ELR (cell line): ENCODE measurements at regions not wholly inside any gene's neighbourhood (a gene's known extent, or its start where the extent isn't known, plus 50 kb on each side); places are given as distances from the start of the nearest gene placed in this dataset.
"Not testable (repeated sequence)": the region's sequence is repeated elsewhere in the genome, so short reads cannot be mapped to it uniquely, and the experiment has no call there.

ENCODE experiments used
- DNase-seq: peaks from one replicate; pipeline ENCODE4 v3.0.0-alpha.2; 2015; ENCODE audit warnings: low read depth

- peak; percentile 28 for DNase-seq
These were observed 591.6 kb downstream of the DSC3 start for GRCh38 chr18:30450927-30451326.

- no peak for DNase-seq
These were observed 595.9 kb downstream of the DSC3 start for GRCh38 chr18:30446605-30447004.

GRCh38 chr18:30444544-30444943 is 598.0 kb downstream of the DSC3 start:
- no peak for DNase-seq

DNA sequence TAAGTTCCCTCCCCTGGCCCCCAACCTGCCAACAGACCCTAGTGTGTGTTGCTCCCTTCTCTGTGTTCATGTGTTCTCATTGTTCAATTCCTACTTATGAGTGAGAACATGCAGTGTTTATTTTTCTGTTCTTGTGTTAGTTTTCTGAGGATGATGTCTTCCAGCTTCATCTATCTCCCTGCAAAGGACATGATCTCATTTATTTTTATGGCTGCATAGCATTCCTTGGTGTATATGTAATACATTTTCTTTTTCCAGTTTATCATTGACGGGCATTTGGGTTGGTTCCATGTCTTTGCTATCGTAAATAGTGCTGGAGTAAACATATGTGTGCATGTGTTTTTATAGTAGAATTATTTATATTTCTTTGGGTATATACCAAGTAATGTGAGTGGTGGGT is 602.2 kb downstream of the DSC3 start:
- peak; percentile 39 for DNase-seq

DNA sequence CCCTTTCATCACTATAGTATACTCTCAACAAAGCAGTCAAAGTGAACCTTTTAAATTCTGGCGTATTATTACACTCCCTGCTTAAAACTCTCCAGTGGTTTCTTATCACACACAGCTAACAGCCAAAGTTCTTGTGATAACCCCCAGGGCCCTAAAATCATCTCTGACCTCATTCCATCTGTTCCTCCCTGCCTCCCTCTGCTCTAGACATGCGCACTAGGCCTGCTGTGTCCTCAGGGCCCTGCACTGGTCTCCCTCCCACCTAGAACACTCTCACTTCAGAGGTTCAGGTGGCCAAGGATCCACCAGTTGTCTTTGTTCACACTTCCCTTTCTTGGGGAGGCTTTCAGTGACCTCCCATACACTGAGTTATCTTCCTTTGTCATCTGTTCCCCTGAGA is 603.4 kb downstream of the DSC3 start:
- DNase-seq, result no peak

- no peak for DNase-seq
These were observed 610.2 kb downstream of the DSC3 start for GRCh38 chr18:30432349-30432748.

DNA sequence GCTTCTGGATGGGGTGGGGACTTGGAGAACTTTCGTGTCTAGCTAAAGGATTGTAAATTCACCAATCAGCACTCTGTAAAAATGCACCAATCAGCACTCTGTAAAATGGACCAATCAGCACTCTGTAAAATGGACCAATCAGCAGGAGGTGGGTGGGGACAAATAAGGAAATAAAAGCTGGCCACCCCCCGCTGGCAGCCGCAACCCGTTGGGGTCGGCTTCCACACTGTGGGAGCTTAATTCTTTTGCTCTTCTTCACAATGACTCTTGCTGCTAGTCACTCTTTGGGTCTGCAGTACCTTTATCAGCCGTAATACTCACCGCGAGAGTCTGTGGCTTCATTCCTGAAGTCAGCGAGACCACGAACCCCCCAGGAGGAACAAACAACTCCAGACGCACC is 623.1 kb downstream of the DSC3 start:
- DNase-seq, result not testable (repeated sequence)

- DNase-seq, result no peak
These were observed 626.6 kb downstream of the DSC3 start for GRCh38 chr18:30415903-30416302.

GRCh38 chr18:30409120-30409519 is 633.4 kb downstream of the DSC3 start:
- DNase-seq, result no peak

GRCh38 chr18:30406728-30407127 is 635.8 kb downstream of the DSC3 start:
- DNase-seq, result peak; percentile 73

DNA sequence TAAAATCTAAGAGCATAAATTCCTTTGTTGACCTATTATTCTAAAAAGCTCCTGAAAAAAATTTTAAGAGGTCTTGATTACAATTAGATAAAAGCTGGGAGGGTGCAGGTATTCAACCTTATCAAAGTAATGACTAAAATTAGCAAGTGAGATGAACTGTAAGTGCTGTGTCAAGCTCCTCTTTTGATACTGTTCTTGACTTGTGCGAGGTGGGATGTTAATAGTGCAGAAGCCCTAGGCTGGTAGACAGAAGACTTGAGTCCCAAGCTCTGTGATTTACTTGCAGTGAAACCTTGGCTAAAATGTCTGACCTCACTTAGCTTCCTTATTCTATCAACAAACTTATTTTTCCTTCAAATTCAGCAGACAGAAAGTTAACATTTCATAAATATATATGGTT is 637.5 kb downstream of the DSC3 start:
- no peak for DNase-seq

DNA sequence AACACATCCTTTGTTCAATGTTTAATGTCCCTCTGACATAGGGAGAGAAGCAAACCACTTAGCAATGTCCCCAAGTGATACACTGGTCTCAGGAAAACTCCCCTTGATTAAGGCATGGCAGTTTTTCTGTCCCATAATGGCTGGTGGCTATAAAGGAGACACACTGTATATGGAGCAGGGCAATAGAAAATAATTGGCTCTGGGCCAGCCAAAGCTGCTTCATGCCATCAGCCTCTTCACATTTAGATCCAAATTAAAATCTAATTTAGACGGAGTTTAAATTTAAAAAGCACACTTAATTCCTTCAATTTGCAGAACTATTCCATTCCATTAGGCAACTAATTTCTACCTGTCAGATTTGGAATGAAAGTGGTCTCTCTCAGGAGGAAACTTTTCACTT is 638.1 kb downstream of the DSC3 start:
- DNase-seq, result no peak

- DNase-seq, result no peak
These were observed 639.3 kb downstream of the DSC3 start for GRCh38 chr18:30403278-30403677.

DNA sequence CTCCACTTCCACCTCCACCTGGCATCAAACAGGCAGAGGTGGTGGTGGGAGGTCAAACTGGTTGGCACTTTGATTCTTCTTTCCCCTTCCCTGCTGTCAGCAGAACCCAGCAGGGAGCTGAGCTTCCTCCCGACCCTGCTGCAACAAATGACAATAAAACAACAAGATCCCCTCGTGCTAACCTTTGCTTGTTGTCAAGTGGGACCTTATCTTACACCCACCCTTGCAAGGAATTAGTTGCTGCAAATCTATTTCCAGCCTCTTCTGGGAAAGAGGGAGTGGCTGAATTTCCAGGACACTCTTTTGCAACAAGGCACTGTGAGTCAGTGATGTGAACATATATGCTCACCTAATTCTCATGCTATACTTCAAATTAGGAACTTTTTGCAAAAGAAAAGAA is 655.1 kb downstream of the DSC3 start:
- peak; percentile 19 for DNase-seq

DNA sequence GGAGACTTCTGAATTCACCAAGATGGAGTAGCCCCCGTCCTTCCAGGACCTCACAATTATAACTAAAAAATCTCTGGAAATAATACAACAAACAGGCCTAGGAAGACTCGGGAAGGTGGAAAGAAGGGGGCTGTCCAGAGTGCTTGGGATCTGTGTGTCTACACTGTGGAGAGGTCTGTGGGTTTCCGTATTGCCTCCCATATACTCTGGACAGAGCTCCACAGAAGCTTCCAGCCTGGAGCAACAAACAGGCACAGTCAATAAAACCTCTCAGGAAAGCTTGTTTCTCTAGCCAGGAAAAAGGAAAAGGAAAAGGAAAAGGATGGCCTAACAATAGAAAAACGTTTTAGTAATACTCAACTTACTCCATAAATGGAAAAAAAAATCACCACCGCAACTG is 655.9 kb downstream of the DSC3 start:
- DNase-seq, result no peak

- no peak for DNase-seq
These were observed 656.9 kb downstream of the DSC3 start for GRCh38 chr18:30385684-30386083.

GRCh38 chr18:30381826-30382225 is 660.7 kb downstream of the DSC3 start:
- DNase-seq, result peak; percentile 52

DNA sequence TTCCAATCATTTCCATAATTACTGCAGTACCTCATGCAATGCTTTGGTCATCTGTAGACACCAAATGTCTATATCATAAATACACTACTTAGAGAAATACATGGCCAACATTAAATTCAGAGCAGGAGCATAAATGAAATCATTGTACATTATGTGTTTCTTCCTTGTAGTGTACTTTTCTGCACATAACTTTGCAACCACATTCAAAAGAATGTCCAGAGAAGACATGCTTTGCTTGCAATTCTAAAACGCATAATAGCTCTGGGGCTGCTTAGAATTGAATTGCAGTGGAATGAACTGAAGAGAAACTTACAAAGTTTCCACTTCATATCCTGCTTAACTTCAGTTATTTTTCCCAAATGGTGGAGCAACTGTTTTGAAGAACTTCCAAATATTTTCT is 664.4 kb downstream of the DSC3 start:
- DNase-seq, result no peak

- peak; percentile 54 for DNase-seq
These were observed 666.0 kb downstream of the DSC3 start for GRCh38 chr18:30376515-30376914.

DNA sequence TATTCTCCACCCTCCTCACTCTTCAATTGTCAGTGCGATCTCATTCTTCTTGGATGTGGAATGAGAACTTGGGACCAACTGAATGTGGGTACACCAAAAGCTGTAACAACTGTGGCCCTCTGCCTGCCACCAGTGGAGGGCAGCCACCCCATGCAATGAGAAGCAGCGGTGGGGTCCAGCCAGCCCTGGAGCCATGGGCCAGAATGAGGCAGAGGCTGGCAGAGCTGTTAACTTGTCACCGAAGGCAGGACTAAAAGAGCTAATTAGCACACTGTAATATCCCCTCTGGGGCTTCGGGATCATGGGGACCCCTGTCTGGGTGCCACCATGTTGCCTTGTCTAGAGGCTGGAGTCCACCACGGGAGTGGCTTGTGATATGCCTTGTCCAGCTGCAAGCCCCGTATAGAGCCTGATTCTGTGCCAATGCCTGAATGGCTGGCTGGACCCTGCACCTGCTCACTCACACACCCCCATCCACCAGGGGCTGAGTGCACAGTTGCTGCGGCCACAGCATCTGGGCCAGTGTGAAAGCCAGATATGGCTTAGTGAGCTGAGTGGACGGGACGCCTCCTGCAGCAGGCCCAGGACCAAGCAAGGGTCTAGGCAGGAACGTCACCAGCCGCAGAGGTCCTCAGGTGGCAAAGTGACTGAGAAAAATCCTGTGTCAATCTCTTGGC is 680.5 kb downstream of the DSC3 start:
- DNase-seq, result no peak

DNA sequence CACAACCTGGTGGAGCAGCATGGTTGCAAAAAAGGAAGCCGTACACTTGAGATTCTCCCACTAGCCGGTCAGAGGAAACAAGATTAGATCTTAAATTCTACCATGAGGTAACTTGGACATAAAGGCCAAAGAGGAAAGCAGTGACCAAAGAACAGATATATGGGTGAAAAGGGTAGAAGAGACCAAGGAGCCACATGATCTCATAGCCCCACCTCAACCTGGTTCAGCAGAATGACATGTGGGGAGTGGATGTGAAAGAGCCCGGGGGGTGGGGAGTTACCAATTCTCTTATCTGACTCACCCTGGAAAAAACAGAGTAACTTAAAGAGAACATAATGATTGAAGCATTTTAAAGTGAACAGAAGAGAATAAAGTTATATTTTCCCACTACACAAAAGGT is 683.0 kb downstream of the DSC3 start:
- peak; percentile 55 for DNase-seq

GRCh38 chr18:30358555-30358954 is 684.0 kb downstream of the DSC3 start:
- DNase-seq, result peak; percentile 80

DNA sequence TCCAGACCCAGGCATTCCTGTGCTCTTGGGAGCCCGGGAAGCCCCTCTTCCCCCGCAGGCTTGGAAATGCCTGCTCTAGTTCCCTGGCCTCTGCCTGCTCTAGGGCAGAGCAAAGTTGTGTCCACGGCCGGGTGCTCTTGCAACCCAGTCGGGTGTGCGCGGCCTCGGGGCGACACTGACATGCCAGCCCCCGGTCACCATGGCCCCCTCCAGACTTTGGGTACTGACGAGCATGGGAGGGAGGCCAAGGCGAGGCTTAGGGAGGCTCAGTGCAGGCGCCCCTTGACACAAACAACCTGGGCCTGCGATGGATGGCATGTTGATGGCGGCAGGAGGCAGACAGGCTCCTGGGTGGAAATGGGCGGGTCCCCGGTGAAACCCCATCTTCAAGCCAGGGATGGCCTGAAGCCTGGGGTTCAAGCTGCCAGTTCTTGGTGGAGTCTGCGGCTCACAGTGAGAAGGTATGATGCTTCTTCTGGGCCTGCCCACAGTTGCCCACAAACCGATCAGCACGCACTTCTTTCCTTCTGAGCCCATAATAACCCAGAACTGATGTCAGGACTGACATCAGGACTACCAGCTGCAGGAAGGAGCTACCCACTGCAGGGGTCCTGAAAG is 689.9 kb downstream of the DSC3 start:
- no peak for DNase-seq

DNA sequence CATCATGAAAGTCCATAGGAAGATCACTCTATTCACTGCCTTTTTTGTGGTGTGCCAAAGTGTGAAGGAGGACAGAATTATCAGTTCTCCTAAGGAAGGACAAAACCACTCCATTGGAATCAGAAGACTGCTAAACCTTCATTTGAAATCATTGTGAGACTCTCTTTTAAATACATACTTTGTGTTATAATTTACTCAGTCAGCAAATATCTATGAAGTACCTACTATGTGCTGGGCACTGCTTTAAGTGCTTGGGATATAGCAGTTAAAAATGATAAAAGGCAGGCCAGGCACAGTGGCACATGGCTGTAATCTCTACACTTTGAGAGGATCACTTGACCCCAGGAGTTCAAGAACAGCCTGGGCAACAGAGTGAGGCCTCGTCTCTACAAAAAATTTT is 692.3 kb downstream of the DSC3 start:
- no peak for DNase-seq
